NCI-H2081 treated with DMSO at 0.1 percent for 48 hours (cell line): ENCODE measurements at regions not wholly inside any gene's neighbourhood (a gene's known extent, or its start where the extent isn't known, plus 50 kb on each side); places are given as distances from the start of the nearest gene placed in this dataset.
"Not testable (repeated sequence)": the region's sequence is repeated elsewhere in the genome, so short reads cannot be mapped to it uniquely, and the experiment has no call there.

Source experiments
- DNase-seq: peaks from one replicate; lab custom pipeline; 2025; lab: John Stamatoyannopoulos, UW

GRCh38 chr7:91463330-91463729 is 199.1 kb downstream of the FZD1 start:
- no peak for DNase-seq

GRCh38 chr7:91465595-91466061 is 201.4 kb downstream of the FZD1 start:
- no peak for DNase-seq

GRCh38 chr7:91468256-91468655 is 204.0 kb downstream of the FZD1 start:
- DNase-seq, result no peak

GRCh38 chr7:91473619-91474018 is 209.4 kb downstream of the FZD1 start:
- no peak for DNase-seq

GRCh38 chr7:91474074-91474473 is 209.8 kb downstream of the FZD1 start:
- DNase-seq, result no peak

- DNase-seq, result not testable (repeated sequence)
Observed at GRCh38 chr7:91480470-91480869, 216.2 kb downstream of the FZD1 start.

GRCh38 chr7:91491868-91492267 is 227.6 kb downstream of the FZD1 start:
- no peak for DNase-seq

- no peak for DNase-seq
Observed at GRCh38 chr7:91492317-91492716, 228.1 kb downstream of the FZD1 start.

GRCh38 chr7:91492773-91493172 is 228.5 kb downstream of the FZD1 start:
- DNase-seq, result no peak

- DNase-seq, result no peak
Observed at GRCh38 chr7:91494450-91494849, 230.2 kb downstream of the FZD1 start.

- no peak for DNase-seq
Observed at GRCh38 chr7:91496251-91496820, 232.1 kb downstream of the FZD1 start.

- DNase-seq, result not testable (repeated sequence)
Observed at GRCh38 chr7:91497277-91497676, 233.0 kb downstream of the FZD1 start.

- DNase-seq, result no peak
Observed at GRCh38 chr7:91503934-91504555, 239.8 kb downstream of the FZD1 start.

- no peak for DNase-seq
Observed at GRCh38 chr7:91504919-91505318, 240.7 kb downstream of the FZD1 start.

GRCh38 chr7:91506966-91507365 is 242.7 kb downstream of the FZD1 start:
- DNase-seq, result not testable (repeated sequence)

GRCh38 chr7:91511861-91512260 is 247.6 kb downstream of the FZD1 start:
- not testable (repeated sequence) for DNase-seq

- DNase-seq, result no peak
Observed at GRCh38 chr7:91512958-91513357, 248.7 kb downstream of the FZD1 start.

- no peak for DNase-seq
Observed at GRCh38 chr7:91514591-91514990, 250.4 kb downstream of the FZD1 start.

GRCh38 chr7:91515961-91516360 is 251.7 kb downstream of the FZD1 start:
- no peak for DNase-seq

- DNase-seq, result no peak
Observed at GRCh38 chr7:91517201-91517785, 253.1 kb downstream of the FZD1 start.

GRCh38 chr7:91518058-91518457 is 253.8 kb downstream of the FZD1 start:
- no peak for DNase-seq

- no peak for DNase-seq
Observed at GRCh38 chr7:91519241-91520158, 255.3 kb downstream of the FZD1 start.

GRCh38 chr7:91520645-91521044 is 256.4 kb downstream of the FZD1 start:
- no peak for DNase-seq
